Esophagus squamous epithelium (tissue), 4 donors: ENCODE measurements at regions not wholly inside any gene's neighbourhood (a gene's known extent, or its start where the extent isn't known, plus 50 kb on each side); places are given as distances from the start of the nearest gene placed in this dataset.

Experiments
- CTCF ChIP-seq, 6 experiments: fragments of 450-650 bp in 4 of 6; fragments of 200-600 bp in 2 of 6; sonication (generic) in 2 of 6; IDR thresholded peaks; one replicate each; pipeline ENCODE4 v1.5.1; 2016 to 2019; ENCODE audit warnings: antibody characterized with exemption in 6 of 6, mild to moderate bottlenecking in 4 of 6, moderate library complexity in 4 of 6
- POLR2A ChIP-seq, 4 donors: fragments of 450-650 bp; IDR thresholded peaks; one replicate each; pipeline ENCODE4 v1.6.1; 2017; ENCODE audit warnings: antibody characterized with exemption in 4 of 4, mild to moderate bottlenecking in 4 of 4, moderate library complexity in 3 of 4

- TF ChIP-seq POLR2A (IDR thresholded peaks at IDR 0.05) (no peak), CTCF (IDR thresholded peaks at IDR 0.05) (no peak)
Observed at GRCh38 chr3:5332270-5332956, 144.9 kb downstream of the EDEM1 start.
